ENCODE measurements at regions not wholly inside any gene's neighbourhood (a gene's known extent, or its start where the extent isn't known, plus 50 kb on each side); places are given as distances from the start of the nearest gene placed in this dataset.

- no peaks in the 10 kb centered on the region for H3K9me3 ChIP-seq
- H3K36me3 ChIP-seq = no peaks in the 10 kb centered on the region
- no peaks in the 10 kb centered on the region for H3K27me3 ChIP-seq
- no peak for ATAC-seq
- TF ChIP-seq CTCF (IDR thresholded peaks at IDR 0.05 in 4 of 5, conservative IDR thresholded peaks at IDR 0.05 in 1 of 5) (no peak), POLR2A (IDR thresholded peaks at IDR 0.05) (no peak)
- H3K4me3 ChIP-seq = no peak overlapping the region
- in situ Hi-C loops (cut with MboI; ENCODE audit: low sequenced_read_pairs in 4 of 4) = no loop called here
- DNase-seq = no peak
- H3K27ac ChIP-seq = no peak overlapping the region
- intact Hi-C loops (cut with DNase I; ENCODE audit: low total_unique reads) = no loop called here
- H3K4me1 ChIP-seq = no peaks in the 10 kb centered on the region
These were observed 271.2 kb downstream of the FBXO8 start for GRCh38 chr4:174012135-174012885.

GRCh38 chr4:174010547-174010946 is 272.9 kb downstream of the FBXO8 start:
- Histone ChIP-seq H3K27ac (no peak overlapping the region), H3K4me1 (no peaks in the 10 kb centered on the region), H3K4me3 (no peak overlapping the region), H3K36me3 (no peaks in the 10 kb centered on the region), H3K27me3 (no peaks in the 10 kb centered on the region), H3K9me3 (no peaks in the 10 kb centered on the region)
- ATAC-seq = no peak
- intact Hi-C loops (cut with DNase I; ENCODE audit: low total_unique reads) (no loop called here), in situ Hi-C loops (cut with MboI; ENCODE audit: low sequenced_read_pairs in 4 of 4) (no loop called here)
- TF ChIP-seq CTCF (IDR thresholded peaks at IDR 0.05 in 4 of 5, conservative IDR thresholded peaks at IDR 0.05 in 1 of 5) = no peak
- TF ChIP-seq POLR2A (IDR thresholded peaks at IDR 0.05) = no peak
- DNase-seq = no peak

GRCh38 chr4:174009686-174010451 is 273.6 kb downstream of the FBXO8 start:
- TF ChIP-seq CTCF (IDR thresholded peaks at IDR 0.05 in 4 of 5, conservative IDR thresholded peaks at IDR 0.05 in 1 of 5) = no peak
- Histone ChIP-seq H3K4me1 (no peaks in the 10 kb centered on the region), H3K36me3 (no peaks in the 10 kb centered on the region), H3K27me3 (no peaks in the 10 kb centered on the region), H3K4me3 (no peak overlapping the region), H3K9me3 (no peaks in the 10 kb centered on the region), H3K27ac (no peak overlapping the region)
- intact Hi-C loops (cut with DNase I; ENCODE audit: low total_unique reads) (no loop called here), in situ Hi-C loops (cut with MboI; ENCODE audit: low sequenced_read_pairs in 4 of 4) (no loop called here)
- DNase-seq = no peak
- no peak for ATAC-seq

- Histone ChIP-seq H3K4me3 (no peak overlapping the region), H3K27me3 (no peaks in the 10 kb centered on the region), H3K4me1 (no peaks in the 10 kb centered on the region), H3K9me3 (no peaks in the 10 kb centered on the region), H3K36me3 (no peaks in the 10 kb centered on the region), H3K27ac (no peak overlapping the region)
- ATAC-seq (no peak), DNase-seq (no peak)
- intact Hi-C loops (cut with DNase I; ENCODE audit: low total_unique reads) (no loop called here), in situ Hi-C loops (cut with MboI; ENCODE audit: low sequenced_read_pairs in 4 of 4) (no loop called here)
- no peak for TF ChIP-seq POLR2A (IDR thresholded peaks at IDR 0.05)
- no peak for TF ChIP-seq CTCF (IDR thresholded peaks at IDR 0.05 in 4 of 5, conservative IDR thresholded peaks at IDR 0.05 in 1 of 5)
These were observed 278.0 kb downstream of the FBXO8 start for GRCh38 chr4:174005422-174005821.
